ENCODE measurements at regions not wholly inside any gene's neighbourhood (a gene's known extent, or its start where the extent isn't known, plus 50 kb on each side); places are given as distances from the start of the nearest gene placed in this dataset.

DNA sequence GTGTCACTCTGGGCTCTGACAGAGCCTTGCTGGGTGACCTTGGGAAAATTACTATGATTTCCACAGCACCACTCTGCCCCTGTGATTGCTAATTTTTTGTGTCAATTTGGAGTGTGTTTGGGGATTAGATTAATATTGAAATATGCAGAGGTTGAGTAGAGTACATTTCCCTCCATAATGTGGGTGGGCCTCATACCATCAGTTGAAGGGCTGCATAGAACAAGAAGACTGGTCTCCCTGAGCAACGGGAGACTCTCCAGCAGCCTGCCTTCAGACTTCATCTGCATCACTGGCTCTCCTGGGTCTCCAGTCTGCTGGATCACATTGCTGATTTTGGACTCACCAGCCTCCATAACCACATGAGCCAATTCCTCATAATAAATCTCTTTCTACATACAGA, 313.7 kb downstream of the TNS1 start:
- no peak for DNase-seq (ENCODE audit: low spot score)

DNA sequence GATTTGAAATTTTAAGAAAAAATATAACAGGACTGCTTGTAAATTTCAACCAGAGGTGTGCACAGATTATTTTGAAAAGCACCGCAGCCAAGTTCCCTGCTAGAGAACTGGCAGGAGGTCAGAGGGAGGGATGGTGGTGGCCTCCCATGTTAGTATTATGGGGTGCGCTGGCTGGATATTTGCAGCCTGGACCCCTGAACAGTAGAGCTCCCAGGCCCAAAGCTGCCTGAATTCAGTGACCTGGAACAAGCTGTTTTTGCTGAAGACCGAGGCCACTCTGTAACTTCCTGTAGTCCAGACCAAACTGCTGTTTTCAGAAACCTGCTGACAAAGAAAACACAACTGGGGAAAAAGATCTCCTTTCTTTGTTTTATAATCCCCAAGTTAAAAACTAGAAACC, 314.3 kb downstream of the TNS1 start:
- DNase-seq (ENCODE audit: low spot score) = no peak

DNA sequence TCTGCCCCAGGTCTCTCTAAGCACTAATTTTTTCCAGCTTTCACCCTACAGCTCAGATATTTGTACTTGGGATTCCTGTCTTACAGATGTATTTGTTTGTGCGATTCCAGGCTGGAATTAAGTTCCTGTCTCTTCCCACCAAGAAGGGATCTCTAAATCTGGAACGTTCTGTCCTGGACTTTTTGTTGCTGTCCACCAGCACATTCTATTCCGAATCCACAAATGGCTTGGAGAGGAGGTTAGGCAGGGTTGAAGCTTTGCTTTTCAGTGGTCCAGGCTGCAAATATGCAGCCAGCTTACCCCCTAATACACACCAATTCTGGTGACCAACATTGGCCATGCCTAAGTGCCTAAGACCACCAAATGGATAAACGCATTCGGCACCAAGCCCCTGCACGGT, 315.0 kb downstream of the TNS1 start:
- DNase-seq (ENCODE audit: low spot score) = no peak

DNA sequence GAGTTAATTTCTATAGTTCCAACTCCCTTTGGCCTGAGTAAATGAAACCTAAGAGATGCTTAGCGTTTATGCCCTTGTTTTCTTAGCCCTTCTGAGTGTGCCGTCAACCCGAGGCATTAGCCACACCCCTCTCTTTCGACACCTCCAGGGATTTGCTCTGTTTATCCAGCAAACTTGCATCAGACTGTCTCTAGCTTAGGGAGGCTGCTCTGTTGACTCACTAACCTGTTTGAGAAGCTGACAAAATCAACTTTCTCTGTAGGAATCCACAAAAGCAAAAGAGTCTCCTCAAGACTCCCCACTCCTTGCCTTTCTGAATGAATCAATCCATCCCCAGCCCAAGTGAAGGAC, 317.6 kb downstream of the TNS1 start:
- no peak for DNase-seq (ENCODE audit: low spot score)

- no peak for DNase-seq (ENCODE audit: low spot score)
These were observed 318.2 kb downstream of the TNS1 start for GRCh38 chr2:217684431-217685254.

GRCh38 chr2:217683106-217683870, 319.5 kb downstream of the TNS1 start:
- DNase-seq (ENCODE audit: low spot score) = no peak

DNA sequence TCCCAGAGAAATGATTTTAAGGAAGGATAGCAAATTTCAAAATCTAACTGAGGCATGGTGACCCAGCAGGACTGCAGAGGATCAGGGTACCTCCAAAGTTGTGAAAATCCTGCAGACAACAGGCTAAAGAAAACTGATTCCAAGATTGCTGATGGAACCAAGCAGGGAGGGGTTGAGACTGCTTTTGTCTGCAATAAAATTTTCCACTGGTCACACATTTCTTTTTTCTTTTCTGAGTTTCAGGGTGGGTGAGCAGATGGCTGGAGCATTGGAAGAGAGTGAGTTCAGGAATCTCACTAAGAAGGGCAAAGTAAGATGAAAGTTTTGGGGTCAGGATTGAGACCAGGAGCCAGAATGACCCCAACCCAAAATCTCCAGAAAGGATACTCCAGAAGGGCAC, 321.0 kb downstream of the TNS1 start:
- no peak for DNase-seq (ENCODE audit: low spot score)

- no peak for DNase-seq (ENCODE audit: low spot score)
These were observed 322.4 kb downstream of the TNS1 start for GRCh38 chr2:217680381-217680780.

DNA sequence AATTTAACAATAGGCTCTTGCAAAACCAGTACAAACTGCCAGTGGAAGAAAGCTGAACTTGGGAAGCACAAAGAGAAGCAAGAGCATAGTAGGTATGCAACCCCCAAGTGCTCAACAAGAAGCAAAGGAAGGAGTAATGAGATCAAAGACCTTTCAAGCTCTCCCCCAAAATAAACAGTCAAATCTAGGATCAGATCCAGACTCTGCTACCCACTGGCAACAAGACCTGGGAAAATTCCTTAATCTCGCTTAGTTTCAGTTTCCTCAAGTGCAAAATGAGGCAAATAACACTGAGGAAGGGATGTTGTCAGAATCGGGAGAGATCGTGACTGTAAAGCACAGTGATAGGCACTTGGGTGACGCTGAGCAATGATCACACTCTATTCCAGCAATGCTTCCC, 329.2 kb downstream of the TNS1 start:
- DNase-seq (ENCODE audit: low spot score) = no peak

DNA sequence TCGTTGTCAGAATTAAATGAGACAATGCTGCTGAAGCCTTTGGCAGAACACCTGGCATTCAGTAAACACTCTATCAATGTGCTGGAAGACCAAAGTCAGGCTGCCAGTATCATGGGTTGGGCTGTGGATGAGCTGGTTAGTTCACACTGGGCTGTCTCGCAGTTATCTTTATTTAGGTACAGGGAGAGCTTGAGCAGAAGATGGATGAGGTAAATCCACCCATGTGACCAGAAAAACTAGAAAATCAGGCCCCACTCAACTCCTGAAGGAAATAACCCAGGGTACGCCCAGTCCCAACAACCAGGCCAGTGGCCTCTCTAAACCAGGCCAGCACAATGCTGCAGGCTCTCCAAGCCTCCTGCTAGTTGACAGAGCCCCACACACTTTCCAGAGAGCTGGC, 330.3 kb downstream of the TNS1 start:
- no peak for DNase-seq (ENCODE audit: low spot score)

DNA sequence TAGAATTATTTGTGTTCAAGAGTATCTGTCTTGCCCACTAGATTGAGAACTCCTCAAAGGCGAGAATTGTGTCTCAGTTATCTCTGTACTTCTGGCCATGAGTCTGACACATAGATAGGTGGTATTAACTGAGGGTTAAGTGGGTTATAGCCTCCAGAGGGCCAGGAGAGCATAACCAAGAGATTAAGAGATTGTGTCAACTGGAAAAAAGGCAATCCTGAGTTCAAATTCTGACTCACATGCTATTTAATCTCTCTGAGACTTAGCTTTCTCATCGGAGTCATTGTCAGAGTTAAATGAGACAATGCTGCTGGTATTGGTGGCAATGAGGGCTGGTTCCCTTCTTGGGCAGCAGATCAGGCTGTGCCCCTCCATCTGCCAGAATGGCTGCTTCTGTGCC, 330.9 kb downstream of the TNS1 start:
- no peak for DNase-seq (ENCODE audit: low spot score)

DNA sequence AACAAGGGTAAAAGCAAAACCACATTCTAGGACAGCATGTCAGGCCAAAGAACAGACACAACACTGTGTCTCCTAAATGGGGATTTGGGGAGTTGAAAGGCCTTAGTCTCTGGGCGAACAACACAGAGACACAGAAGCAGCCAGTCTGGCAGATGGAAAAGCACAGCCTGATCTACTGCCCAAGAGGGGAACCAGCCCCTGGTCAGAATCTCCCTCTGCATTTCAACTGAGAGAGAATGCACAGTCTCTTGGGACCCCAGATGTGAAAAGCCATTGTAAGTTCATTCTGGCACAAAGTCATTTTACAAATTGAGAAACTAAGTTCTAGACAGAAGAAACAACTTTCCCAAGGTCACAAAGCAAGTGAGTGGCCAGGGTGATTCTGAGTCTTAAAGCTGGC, 331.7 kb downstream of the TNS1 start:
- no peak for DNase-seq (ENCODE audit: low spot score)

DNA sequence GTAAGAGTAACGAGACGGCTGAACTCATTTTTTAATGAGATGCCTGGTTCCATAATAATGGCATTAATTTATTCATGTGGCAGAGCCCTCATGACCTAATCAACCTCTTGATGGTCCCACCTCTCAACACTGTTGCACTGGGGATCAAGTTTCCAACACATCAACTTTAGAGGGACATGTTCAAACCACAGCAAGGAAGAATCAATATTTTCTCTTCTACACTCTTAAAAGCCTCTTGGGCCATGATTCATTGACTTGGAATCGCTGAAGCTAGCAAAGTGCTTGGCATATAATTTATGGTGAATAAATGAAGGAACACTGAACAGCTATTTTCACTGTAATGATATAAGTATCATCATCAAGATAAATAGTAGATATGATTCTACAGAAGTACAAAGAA, 333.0 kb downstream of the TNS1 start:
- DNase-seq (ENCODE audit: low spot score) = no peak

DNA sequence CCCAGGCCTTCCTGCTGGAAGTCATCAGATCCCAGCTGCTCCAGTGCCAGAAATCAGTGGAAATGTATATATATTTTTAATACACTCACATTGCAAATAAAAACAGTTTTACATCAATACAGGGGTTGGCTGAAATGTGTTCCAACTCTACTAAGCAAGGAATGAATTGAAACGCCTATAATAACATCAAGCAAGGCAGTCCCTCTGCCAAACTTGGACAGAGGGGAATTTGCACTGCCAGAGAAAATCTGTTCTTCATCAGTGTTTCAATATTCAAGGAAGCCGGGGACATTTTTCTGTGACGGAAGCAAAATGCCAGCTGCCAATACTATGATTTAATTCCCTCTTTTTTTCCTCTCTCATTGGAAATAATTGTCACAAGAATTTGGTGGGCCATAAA, 335.3 kb downstream of the TNS1 start:
- DNase-seq (ENCODE audit: low spot score) = no peak

DNA sequence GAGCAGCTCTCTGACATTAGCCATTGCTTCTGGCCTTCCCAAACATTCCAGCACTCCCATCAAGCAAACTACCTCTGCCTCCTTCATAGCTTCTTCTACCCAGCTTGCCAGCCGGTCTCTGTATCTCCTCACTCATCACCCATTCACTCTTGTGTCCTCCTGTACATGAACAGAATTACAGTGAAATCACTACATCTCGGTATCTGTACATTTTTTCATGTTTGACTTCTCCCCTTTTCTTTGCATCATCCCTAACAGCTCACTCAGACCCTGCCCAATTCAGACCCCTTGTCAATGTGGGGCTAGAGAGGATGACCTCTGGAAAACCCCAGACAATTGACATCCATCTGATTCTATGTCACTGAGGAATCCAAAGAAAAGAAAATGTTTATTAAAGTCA, 335.8 kb downstream of the TNS1 start:
- no peak for DNase-seq (ENCODE audit: low spot score)

- DNase-seq (ENCODE audit: low spot score) = no peak
These were observed 336.5 kb downstream of the TNS1 start for GRCh38 chr2:217666338-217666737.

GRCh38 chr2:217664761-217665160, 338.0 kb downstream of the TNS1 start:
- DNase-seq (ENCODE audit: low spot score) = no peak

GRCh38 chr2:217662984-217663602, 339.7 kb downstream of the TNS1 start:
- DNase-seq (ENCODE audit: low spot score) = no peak

- DNase-seq (ENCODE audit: low spot score) = no peak
These were observed 341.4 kb downstream of the TNS1 start for GRCh38 chr2:217661378-217661777.

DNA sequence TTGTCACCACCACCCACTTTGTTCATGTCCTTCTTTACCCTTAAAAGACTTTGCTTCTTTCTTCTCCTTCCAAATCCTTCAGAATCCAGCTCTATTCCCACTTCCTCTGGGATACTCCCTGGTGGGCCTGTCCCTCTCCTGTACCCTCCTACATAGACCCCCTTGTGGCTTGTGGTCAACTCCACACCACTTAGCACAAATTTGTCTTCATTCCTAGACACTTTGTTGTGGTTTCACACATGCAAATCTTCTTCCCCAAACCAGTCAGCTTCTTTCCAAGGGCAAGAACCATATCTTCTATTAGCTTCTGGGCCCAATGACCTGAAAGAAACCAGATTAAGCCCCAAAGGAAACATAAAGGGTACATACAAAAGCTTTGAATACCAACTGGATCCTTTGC, 342.4 kb downstream of the TNS1 start:
- no peak for DNase-seq (ENCODE audit: low spot score)

GRCh38 chr2:217658806-217659205, 344.0 kb downstream of the TNS1 start:
- DNase-seq (ENCODE audit: low spot score) = no peak

DNA sequence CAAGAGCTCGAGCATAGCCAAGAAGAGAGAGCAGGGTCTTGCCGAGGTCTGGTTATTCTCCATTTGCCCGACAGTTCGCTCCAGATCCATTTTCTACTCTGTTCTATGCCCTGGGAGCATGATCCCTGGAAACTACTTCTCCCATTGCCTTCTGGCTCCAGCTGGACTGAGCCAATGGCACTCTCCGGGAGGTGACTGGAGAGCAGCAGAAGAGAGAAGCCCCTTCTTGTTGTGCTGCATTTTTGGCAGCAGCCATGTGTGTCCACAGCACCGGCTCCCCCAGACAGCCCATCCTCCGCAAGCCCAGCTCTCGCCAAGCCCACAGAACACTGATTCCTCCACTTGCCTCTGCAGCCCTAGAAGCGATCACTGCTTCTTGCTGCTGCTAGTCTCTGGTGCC, 345.5 kb downstream of the TNS1 start:
- no peak for DNase-seq (ENCODE audit: low spot score)

DNA sequence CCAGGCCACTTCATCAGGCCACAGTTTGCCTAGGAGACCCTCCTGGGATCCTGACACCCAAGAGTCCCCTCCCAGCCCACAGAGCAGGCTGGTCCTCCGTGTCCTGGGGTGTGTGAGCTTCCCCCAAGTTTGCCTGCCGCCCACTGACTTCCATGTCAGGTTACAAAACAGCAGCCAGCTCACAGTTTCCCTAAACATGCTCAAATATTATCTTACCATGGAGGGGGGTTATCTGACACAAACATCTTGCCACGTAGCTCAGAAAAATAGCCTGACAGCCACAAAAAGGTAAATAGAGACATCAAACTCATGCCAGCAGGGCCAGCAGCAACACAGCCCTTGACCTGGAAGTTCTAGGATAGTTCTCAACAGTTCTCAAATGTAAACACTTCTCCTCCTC, 346.5 kb downstream of the TNS1 start:
- no peak for DNase-seq (ENCODE audit: low spot score)

All from RKO (cell line).